GM21576 (cell line): ENCODE measurements at regions not wholly inside any gene's neighbourhood (a gene's known extent, or its start where the extent isn't known, plus 50 kb on each side); places are given as distances from the start of the nearest gene placed in this dataset.

Experiments
- ATAC-seq: cut with Tn5 transposase; IDR thresholded peaks from one replicate; pipeline ENCODE4 v1.9.1; 2021; ENCODE audit warnings: mild to moderate bottlenecking, moderate library complexity; ENCODE audit not compliant: unreplicated experiment

- no peak for ATAC-seq
Observed at GRCh38 chr4:92100975-92101374, 202.8 kb upstream of the GRID2 start.

GRCh38 chr4:92101737-92102172, 202.0 kb upstream of the GRID2 start:
- no peak for ATAC-seq

- no peak for ATAC-seq
Observed at GRCh38 chr4:92104506-92104905, 199.3 kb upstream of the GRID2 start.

- ATAC-seq: no peak
Observed at GRCh38 chr4:92106816-92107215, 196.9 kb upstream of the GRID2 start.

GRCh38 chr4:92111493-92111892, 192.3 kb upstream of the GRID2 start:
- no peak for ATAC-seq

- ATAC-seq: no peak
Observed at GRCh38 chr4:92112805-92113204, 191.0 kb upstream of the GRID2 start.

- ATAC-seq: no peak
Observed at GRCh38 chr4:92120810-92121498, 182.8 kb upstream of the GRID2 start.

GRCh38 chr4:92122911-92123310, 180.9 kb upstream of the GRID2 start:
- ATAC-seq: no peak

GRCh38 chr4:92128676-92129075, 175.1 kb upstream of the GRID2 start:
- ATAC-seq: no peak

- no peak for ATAC-seq
Observed at GRCh38 chr4:92129408-92129994, 174.3 kb upstream of the GRID2 start.

GRCh38 chr4:92136434-92136833, 167.3 kb upstream of the GRID2 start:
- ATAC-seq: no peak

GRCh38 chr4:92163348-92163747, 140.4 kb upstream of the GRID2 start:
- ATAC-seq: no peak

- no peak for ATAC-seq
Observed at GRCh38 chr4:92170340-92170739, 133.4 kb upstream of the GRID2 start.

GRCh38 chr4:92172203-92172602, 131.6 kb upstream of the GRID2 start:
- no peak for ATAC-seq

- no peak for ATAC-seq
Observed at GRCh38 chr4:92175250-92175649, 128.5 kb upstream of the GRID2 start.

GRCh38 chr4:92182006-92182735, 121.6 kb upstream of the GRID2 start:
- no peak for ATAC-seq

- ATAC-seq: no peak
Observed at GRCh38 chr4:92182736-92183407, 120.9 kb upstream of the GRID2 start.

- no peak for ATAC-seq
Observed at GRCh38 chr4:92183825-92184224, 119.9 kb upstream of the GRID2 start.

GRCh38 chr4:92184566-92184965, 119.2 kb upstream of the GRID2 start:
- no peak for ATAC-seq

- ATAC-seq: no peak
Observed at GRCh38 chr4:92186239-92186638, 117.5 kb upstream of the GRID2 start.

GRCh38 chr4:92189146-92189545, 114.6 kb upstream of the GRID2 start:
- ATAC-seq: no peak

GRCh38 chr4:92198711-92199110, 105.1 kb upstream of the GRID2 start:
- ATAC-seq: no peak
